HEK293 (cell line): ENCODE measurements at regions not wholly inside any gene's neighbourhood (a gene's known extent, or its start where the extent isn't known, plus 50 kb on each side); places are given as distances from the start of the nearest gene placed in this dataset.

Experiments
- HOXA7 ChIP-seq: sonication (generic); formaldehyde crosslinking; IDR thresholded peaks from 2 replicates; pipeline ENCODE4 v1.8.1; 2022; ENCODE audit warnings: missing genetic modification reagents, borderline replicate concordance
- KLF7 ChIP-seq: fragments of 450-650 bp; formaldehyde crosslinking; IDR thresholded peaks from 2 replicates; pipeline ENCODE4 v1.5.1; 2016; ENCODE audit warnings: missing biosample characterization, missing genetic modification characterization, borderline replicate concordance
- PRDM1 ChIP-seq: fragments of 450-650 bp; formaldehyde crosslinking; IDR thresholded peaks from 2 replicates; pipeline ENCODE4; 2016; ENCODE audit warnings: missing biosample characterization, missing genetic modification characterization
- WT1 ChIP-seq: fragments of 450-650 bp; formaldehyde crosslinking; IDR thresholded peaks from 2 replicates; pipeline ENCODE4 v1.5.1; 2016; ENCODE audit warnings: missing biosample characterization, missing genetic modification characterization
- ZBTB1 ChIP-seq: fragments of 450-650 bp; formaldehyde crosslinking; IDR thresholded peaks from 2 replicates; pipeline ENCODE4 v1.5.1; 2016; ENCODE audit warnings: missing biosample characterization, missing genetic modification characterization
- ZFP3 ChIP-seq: fragments of 450-650 bp; formaldehyde crosslinking; IDR thresholded peaks from 2 replicates; pipeline ENCODE4 v1.5.1; 2016; ENCODE audit warnings: low read depth, missing biosample characterization, missing genetic modification characterization
- ZNF24 ChIP-seq: fragments of 450-650 bp; formaldehyde crosslinking; IDR thresholded peaks from 2 replicates; pipeline ENCODE4 v1.5.1; 2016; ENCODE audit warnings: missing biosample characterization, missing genetic modification characterization
- ZNF341 ChIP-seq: fragments of 450-650 bp; formaldehyde crosslinking; IDR thresholded peaks from 2 replicates; pipeline ENCODE4; 2016; ENCODE audit warnings: low read depth, missing biosample characterization, missing genetic modification characterization
- ZNF404 ChIP-seq: fragments of 450-650 bp; formaldehyde crosslinking; IDR thresholded peaks from 2 replicates; pipeline ENCODE4 v1.5.1; 2017; ENCODE audit warnings: missing biosample characterization, missing genetic modification characterization
- ZNF558 ChIP-seq: fragments of 450-650 bp; formaldehyde crosslinking; IDR thresholded peaks from 2 replicates; pipeline ENCODE4 v1.5.1; 2016; ENCODE audit warnings: missing biosample characterization, missing genetic modification characterization
- ZNF561 ChIP-seq: fragments of 450-650 bp; IDR thresholded peaks from 2 replicates; pipeline ENCODE4 v1.5.1; 2018; ENCODE audit warnings: missing biosample characterization, missing genetic modification characterization, borderline replicate concordance
- TF ChIP-seq, protein P1 (sequence below): fragments of 450-650 bp; formaldehyde crosslinking; IDR thresholded peaks from 2 replicates; pipeline ENCODE4 v1.5.1; 2016; ENCODE audit warnings: missing biosample characterization, missing genetic modification characterization
- TF ChIP-seq, protein P2 (sequence below): fragments of 450-650 bp; formaldehyde crosslinking; conservative IDR thresholded peaks from 2 replicates; pipeline ENCODE4 v1.5.1; 2016; ENCODE audit warnings: low read depth, missing biosample characterization, missing genetic modification characterization
- TF ChIP-seq, protein P3 (sequence below): fragments of 450-650 bp; formaldehyde crosslinking; IDR thresholded peaks from 2 replicates; pipeline ENCODE4 v1.5.1; 2017; ENCODE audit warnings: missing biosample characterization, missing genetic modification characterization
- TF ChIP-seq, protein P4 (sequence below): fragments of 450-650 bp; IDR thresholded peaks from 2 replicates; pipeline ENCODE4 v1.5.1; 2018; ENCODE audit warnings: missing biosample characterization, missing genetic modification characterization
- TF ChIP-seq, protein P5 (sequence below): fragments of 450-650 bp; formaldehyde crosslinking; conservative IDR thresholded peaks from 2 replicates; pipeline ENCODE4 v1.5.1; 2016; ENCODE audit warnings: low read depth, missing biosample characterization, missing genetic modification characterization
- TF ChIP-seq, protein P6 (sequence below): fragments of 450-650 bp; formaldehyde crosslinking; IDR thresholded peaks from 2 replicates; pipeline ENCODE4 v1.5.1; 2017; ENCODE audit warnings: missing biosample characterization, mild to moderate bottlenecking, missing genetic modification characterization, moderate library complexity
- TF ChIP-seq, protein P7 (sequence below): fragments of 450-650 bp; formaldehyde crosslinking; IDR thresholded peaks from 2 replicates; pipeline ENCODE4 v1.5.1; 2017; ENCODE audit warnings: missing biosample characterization, missing genetic modification characterization
- TF ChIP-seq, protein P8 (sequence below): fragments of 450-650 bp; formaldehyde crosslinking; IDR thresholded peaks from 2 replicates; pipeline ENCODE4 v1.5.1; 2016; ENCODE audit warnings: missing biosample characterization, missing genetic modification characterization

DNA sequence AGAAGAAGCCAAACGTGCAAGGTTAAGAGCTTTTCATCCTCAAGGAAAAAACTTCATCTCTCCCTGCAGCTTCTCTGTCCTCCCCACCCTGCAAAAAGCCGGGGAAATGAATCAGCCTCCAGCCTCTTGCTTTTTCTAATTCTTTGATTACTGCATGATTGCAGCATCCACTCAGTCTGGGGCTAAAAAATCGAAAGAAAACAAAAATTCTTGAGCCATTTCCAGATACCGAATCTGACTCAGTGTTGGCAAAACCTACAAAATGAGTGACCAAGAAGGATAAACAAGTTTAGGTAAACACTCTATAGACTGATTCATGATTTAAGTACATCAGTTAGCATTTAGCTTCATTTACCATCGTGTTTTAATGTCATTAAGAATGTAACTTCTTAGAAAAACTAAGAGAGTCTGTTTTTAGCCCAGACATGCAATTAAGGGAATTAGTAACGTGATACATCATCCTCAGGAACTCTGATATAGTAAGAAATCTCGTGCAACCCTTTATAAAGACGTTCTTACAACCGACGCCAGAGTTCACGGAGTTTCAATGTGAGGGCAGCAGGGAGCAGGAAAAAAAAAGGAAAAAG lies 287.3 kb upstream of the FOXF1 start (continued):
- TF ChIP-seq, protein P1, sequence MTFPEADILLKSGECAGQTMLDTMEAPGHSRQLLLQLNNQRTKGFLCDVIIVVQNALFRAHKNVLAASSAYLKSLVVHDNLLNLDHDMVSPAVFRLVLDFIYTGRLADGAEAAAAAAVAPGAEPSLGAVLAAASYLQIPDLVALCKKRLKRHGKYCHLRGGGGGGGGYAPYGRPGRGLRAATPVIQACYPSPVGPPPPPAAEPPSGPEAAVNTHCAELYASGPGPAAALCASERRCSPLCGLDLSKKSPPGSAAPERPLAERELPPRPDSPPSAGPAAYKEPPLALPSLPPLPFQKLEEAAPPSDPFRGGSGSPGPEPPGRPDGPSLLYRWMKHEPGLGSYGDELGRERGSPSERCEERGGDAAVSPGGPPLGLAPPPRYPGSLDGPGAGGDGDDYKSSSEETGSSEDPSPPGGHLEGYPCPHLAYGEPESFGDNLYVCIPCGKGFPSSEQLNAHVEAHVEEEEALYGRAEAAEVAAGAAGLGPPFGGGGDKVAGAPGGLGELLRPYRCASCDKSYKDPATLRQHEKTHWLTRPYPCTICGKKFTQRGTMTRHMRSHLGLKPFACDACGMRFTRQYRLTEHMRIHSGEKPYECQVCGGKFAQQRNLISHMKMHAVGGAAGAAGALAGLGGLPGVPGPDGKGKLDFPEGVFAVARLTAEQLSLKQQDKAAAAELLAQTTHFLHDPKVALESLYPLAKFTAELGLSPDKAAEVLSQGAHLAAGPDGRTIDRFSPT = no peak
- TF ChIP-seq ZNF561 (no peak), KLF7 (tag by site-specific recombination) (no peak), HOXA7 (CRISPR knock-in tag) (no peak), ZNF341 (no peak), ZBTB1 (tag by site-specific recombination) (no peak), ZNF404 (tag by site-specific recombination) (no peak), ZFP3 (tag by site-specific recombination) (no peak), ZNF24 (tag by site-specific recombination) (0 out of 2 replicates have a peak, but pooled peaks have one; percentile 49), PRDM1 (tag by site-specific recombination) (no peak), WT1 (tag by site-specific recombination) (peak; percentile 37; the same call in 1 of the 2 replicates), ZNF558 (no peak; the same call in 1 of the 2 replicates)
- TF ChIP-seq, protein P2, sequence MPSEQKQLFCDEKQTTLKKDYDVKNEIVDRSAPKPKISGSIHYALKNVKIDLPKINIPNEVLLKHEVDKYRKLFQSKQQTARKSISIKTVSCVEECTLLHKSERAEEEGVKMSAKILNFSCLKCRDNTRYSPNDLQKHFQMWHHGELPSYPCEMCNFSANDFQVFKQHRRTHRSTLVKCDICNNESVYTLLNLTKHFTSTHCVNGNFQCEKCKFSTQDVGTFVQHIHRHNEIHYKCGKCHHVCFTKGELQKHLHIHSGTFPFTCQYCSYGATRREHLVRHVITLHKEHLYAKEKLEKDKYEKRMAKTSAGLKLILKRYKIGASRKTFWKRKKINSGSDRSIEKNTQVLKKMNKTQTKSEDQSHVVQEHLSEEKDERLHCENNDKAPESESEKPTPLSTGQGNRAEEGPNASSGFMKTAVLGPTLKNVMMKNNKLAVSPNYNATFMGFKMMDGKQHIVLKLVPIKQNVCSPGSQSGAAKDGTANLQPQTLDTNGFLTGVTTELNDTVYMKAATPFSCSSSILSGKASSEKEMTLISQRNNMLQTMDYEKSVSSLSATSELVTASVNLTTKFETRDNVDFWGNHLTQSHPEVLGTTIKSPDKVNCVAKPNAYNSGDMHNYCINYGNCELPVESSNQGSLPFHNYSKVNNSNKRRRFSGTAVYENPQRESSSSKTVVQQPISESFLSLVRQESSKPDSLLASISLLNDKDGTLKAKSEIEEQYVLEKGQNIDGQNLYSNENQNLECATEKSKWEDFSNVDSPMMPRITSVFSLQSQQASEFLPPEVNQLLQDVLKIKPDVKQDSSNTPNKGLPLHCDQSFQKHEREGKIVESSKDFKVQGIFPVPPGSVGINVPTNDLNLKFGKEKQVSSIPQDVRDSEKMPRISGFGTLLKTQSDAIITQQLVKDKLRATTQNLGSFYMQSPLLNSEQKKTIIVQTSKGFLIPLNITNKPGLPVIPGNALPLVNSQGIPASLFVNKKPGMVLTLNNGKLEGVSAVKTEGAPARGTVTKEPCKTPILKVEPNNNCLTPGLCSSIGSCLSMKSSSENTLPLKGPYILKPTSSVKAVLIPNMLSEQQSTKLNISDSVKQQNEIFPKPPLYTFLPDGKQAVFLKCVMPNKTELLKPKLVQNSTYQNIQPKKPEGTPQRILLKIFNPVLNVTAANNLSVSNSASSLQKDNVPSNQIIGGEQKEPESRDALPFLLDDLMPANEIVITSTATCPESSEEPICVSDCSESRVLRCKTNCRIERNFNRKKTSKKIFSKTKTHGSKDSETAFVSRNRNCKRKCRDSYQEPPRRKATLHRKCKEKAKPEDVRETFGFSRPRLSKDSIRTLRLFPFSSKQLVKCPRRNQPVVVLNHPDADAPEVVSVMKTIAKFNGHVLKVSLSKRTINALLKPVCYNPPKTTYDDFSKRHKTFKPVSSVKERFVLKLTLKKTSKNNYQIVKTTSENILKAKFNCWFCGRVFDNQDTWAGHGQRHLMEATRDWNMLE (tag by site-specific recombination) = peak; percentile 35; the same call in 1 of the 2 replicates
- TF ChIP-seq, protein P3, sequence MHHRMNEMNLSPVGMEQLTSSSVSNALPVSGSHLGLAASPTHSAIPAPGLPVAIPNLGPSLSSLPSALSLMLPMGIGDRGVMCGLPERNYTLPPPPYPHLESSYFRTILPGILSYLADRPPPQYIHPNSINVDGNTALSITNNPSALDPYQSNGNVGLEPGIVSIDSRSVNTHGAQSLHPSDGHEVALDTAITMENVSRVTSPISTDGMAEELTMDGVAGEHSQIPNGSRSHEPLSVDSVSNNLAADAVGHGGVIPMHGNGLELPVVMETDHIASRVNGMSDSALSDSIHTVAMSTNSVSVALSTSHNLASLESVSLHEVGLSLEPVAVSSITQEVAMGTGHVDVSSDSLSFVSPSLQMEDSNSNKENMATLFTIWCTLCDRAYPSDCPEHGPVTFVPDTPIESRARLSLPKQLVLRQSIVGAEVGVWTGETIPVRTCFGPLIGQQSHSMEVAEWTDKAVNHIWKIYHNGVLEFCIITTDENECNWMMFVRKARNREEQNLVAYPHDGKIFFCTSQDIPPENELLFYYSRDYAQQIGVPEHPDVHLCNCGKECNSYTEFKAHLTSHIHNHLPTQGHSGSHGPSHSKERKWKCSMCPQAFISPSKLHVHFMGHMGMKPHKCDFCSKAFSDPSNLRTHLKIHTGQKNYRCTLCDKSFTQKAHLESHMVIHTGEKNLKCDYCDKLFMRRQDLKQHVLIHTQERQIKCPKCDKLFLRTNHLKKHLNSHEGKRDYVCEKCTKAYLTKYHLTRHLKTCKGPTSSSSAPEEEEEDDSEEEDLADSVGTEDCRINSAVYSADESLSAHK (tag by site-specific recombination) = 0 out of 2 replicates have a peak, but pooled peaks have one; percentile 32
- TF ChIP-seq, protein P4, sequence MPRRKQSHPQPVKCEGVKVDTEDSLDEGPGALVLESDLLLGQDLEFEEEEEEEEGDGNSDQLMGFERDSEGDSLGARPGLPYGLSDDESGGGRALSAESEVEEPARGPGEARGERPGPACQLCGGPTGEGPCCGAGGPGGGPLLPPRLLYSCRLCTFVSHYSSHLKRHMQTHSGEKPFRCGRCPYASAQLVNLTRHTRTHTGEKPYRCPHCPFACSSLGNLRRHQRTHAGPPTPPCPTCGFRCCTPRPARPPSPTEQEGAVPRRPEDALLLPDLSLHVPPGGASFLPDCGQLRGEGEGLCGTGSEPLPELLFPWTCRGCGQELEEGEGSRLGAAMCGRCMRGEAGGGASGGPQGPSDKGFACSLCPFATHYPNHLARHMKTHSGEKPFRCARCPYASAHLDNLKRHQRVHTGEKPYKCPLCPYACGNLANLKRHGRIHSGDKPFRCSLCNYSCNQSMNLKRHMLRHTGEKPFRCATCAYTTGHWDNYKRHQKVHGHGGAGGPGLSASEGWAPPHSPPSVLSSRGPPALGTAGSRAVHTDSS = no peak
- TF ChIP-seq, protein P5, sequence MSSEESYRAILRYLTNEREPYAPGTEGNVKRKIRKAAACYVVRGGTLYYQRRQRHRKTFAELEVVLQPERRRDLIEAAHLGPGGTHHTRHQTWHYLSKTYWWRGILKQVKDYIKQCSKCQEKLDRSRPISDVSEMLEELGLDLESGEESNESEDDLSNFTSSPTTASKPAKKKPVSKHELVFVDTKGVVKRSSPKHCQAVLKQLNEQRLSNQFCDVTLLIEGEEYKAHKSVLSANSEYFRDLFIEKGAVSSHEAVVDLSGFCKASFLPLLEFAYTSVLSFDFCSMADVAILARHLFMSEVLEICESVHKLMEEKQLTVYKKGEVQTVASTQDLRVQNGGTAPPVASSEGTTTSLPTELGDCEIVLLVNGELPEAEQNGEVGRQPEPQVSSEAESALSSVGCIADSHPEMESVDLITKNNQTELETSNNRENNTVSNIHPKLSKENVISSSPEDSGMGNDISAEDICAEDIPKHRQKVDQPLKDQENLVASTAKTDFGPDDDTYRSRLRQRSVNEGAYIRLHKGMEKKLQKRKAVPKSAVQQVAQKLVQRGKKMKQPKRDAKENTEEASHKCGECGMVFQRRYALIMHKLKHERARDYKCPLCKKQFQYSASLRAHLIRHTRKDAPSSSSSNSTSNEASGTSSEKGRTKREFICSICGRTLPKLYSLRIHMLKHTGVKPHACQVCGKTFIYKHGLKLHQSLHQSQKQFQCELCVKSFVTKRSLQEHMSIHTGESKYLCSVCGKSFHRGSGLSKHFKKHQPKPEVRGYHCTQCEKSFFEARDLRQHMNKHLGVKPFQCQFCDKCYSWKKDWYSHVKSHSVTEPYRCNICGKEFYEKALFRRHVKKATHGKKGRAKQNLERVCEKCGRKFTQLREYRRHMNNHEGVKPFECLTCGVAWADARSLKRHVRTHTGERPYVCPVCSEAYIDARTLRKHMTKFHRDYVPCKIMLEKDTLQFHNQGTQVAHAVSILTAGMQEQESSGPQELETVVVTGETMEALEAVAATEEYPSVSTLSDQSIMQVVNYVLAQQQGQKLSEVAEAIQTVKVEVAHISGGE (tag by site-specific recombination) = peak; percentile 22; the same call in 1 of the 2 replicates
- TF ChIP-seq, protein P6, sequence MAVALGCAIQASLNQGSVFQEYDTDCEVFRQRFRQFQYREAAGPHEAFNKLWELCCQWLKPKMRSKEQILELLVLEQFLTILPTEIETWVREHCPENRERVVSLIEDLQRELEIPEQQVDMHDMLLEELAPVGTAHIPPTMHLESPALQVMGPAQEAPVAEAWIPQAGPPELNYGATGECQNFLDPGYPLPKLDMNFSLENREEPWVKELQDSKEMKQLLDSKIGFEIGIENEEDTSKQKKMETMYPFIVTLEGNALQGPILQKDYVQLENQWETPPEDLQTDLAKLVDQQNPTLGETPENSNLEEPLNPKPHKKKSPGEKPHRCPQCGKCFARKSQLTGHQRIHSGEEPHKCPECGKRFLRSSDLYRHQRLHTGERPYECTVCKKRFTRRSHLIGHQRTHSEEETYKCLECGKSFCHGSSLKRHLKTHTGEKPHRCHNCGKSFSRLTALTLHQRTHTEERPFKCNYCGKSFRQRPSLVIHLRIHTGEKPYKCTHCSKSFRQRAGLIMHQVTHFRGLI (tag by site-specific recombination) = peak; percentile 11; the same call in 1 of the 2 replicates
- TF ChIP-seq, protein P7, sequence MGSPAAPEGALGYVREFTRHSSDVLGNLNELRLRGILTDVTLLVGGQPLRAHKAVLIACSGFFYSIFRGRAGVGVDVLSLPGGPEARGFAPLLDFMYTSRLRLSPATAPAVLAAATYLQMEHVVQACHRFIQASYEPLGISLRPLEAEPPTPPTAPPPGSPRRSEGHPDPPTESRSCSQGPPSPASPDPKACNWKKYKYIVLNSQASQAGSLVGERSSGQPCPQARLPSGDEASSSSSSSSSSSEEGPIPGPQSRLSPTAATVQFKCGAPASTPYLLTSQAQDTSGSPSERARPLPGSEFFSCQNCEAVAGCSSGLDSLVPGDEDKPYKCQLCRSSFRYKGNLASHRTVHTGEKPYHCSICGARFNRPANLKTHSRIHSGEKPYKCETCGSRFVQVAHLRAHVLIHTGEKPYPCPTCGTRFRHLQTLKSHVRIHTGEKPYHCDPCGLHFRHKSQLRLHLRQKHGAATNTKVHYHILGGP (tag by site-specific recombination) = peak; percentile 86; the same call in 1 of the 2 replicates
- TF ChIP-seq, protein P8, sequence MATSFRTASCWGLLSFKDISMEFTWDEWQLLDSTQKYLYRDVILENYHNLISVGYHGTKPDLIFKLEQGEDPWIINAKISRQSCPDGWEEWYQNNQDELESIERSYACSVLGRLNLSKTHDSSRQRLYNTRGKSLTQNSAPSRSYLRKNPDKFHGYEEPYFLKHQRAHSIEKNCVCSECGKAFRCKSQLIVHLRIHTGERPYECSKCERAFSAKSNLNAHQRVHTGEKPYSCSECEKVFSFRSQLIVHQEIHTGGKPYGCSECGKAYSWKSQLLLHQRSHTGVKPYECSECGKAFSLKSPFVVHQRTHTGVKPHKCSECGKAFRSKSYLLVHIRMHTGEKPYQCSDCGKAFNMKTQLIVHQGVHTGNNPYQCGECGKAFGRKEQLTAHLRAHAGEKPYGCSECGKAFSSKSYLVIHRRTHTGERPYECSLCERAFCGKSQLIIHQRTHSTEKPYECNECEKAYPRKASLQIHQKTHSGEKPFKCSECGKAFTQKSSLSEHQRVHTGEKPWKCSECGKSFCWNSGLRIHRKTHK (tag by site-specific recombination) = no peak
